ENCODE measurements at regions not wholly inside any gene's neighbourhood (a gene's known extent, or its start where the extent isn't known, plus 50 kb on each side); places are given as distances from the start of the nearest gene placed in this dataset.

- peaks cover 2 to 5% of the 10 kb centered on the region in 2 experiments for H3K9me3 Mint-ChIP-seq
Measured at GRCh38 chr6:166684866-166685265, 57.8 kb upstream of the RPS6KA2 start.

More at GRCh38 chr6:166684866-166685265, 57.8 kb upstream of the RPS6KA2 start:
- Mint-ChIP-seq H3K27ac (no peak overlapping the region), H3K27me3 (ENCODE audit: low read depth) (peaks cover 7% of the 10 kb centered on the region), H3K4me1 (peaks cover 14 to 23% of the 10 kb centered on the region in 2 experiments), H3K4me3 (no peak overlapping the region; a peak in 1 of 5 replicates), H3K36me3 (ENCODE audit: insufficient read depth in 1 of 3, low read depth in 3 of 3) (peaks cover 0 to 4% (median 3%) of the 10 kb centered on the region in 3 experiments; a peak in 3 of 7 replicates)
- no peak overlapping the region for H3K4me2 ChIP-seq (ENCODE audit: insufficient read depth, insufficient read length, low read length)
- no peak overlapping the region for H3K14ac ChIP-seq (ENCODE audit: insufficient read depth, low read length)
- no peak overlapping the region for H4K8ac ChIP-seq (replicated peaks; ENCODE audit: insufficient read length, low read depth, low read length)
- H3K79me1 ChIP-seq (ENCODE audit: insufficient read depth, low read depth, low read length, poor library complexity, severe bottlenecking): no peaks in the 10 kb centered on the region
- no peak overlapping the region for H4K5ac ChIP-seq (ENCODE audit: insufficient read length, low read depth, low read length)
- no peaks in the 10 kb centered on the region for H3K23me2 ChIP-seq (ENCODE audit: insufficient read length, low read depth, low read length, poor library complexity, severe bottlenecking)
- H3K9me3 ChIP-seq (ENCODE audit: control insufficient read depth, low read depth, low read length): no peaks in the 10 kb centered on the region
- no peak overlapping the region for H2AK5ac ChIP-seq (ENCODE audit: insufficient read length, low read length)
- no peak overlapping the region for H3K27ac ChIP-seq (ENCODE audit: insufficient read length, low read depth, low read length)
- H3K79me2 ChIP-seq (ENCODE audit: insufficient read depth, low read length): no peaks in the 10 kb centered on the region
- no peak overlapping the region for H2BK120ac ChIP-seq (ENCODE audit: low read depth, low read length, poor library complexity, severe bottlenecking)
- no peak for DNase-seq
- H2AFZ ChIP-seq (ENCODE audit: low read length): no peak overlapping the region
- no peak overlapping the region for H2BK12ac ChIP-seq (ENCODE audit: insufficient read length, low read depth, low read length)
- H3K4ac ChIP-seq (ENCODE audit: low read depth, low read length): no peak overlapping the region
- no peak overlapping the region for H3K23ac ChIP-seq (ENCODE audit: insufficient read length, low read depth, low read length)
- H3T11ph ChIP-seq (ENCODE audit: low read length): no peak overlapping the region
- H2BK20ac ChIP-seq (ENCODE audit: low read depth, low read length, poor library complexity, severe bottlenecking): no peak overlapping the region
- no peak overlapping the region for H3K18ac ChIP-seq (ENCODE audit: insufficient read length, low read depth, low read length)
- no peak overlapping the region for H2BK5ac ChIP-seq (ENCODE audit: insufficient read length, low read length)
- no peak overlapping the region for H2BK15ac ChIP-seq (ENCODE audit: low read depth, low read length)
- H4K20me1 ChIP-seq (ENCODE audit: control insufficient read depth, insufficient read depth, insufficient read length): no peaks in the 10 kb centered on the region
- H3K4me1 ChIP-seq (ENCODE audit: insufficient read depth, low read length): no peaks in the 10 kb centered on the region
- H3K9ac ChIP-seq (ENCODE audit: extremely low read depth, insufficient read length, low read length): no peak overlapping the region
- WGBS (ENCODE audit: extremely low coverage, insufficient read length, low lambda C conversion rate): no CpG with 5 or more reads among the region's 8 CpGs
- no peaks in the 10 kb centered on the region for H3K27me3 ChIP-seq (ENCODE audit: insufficient read depth, low read length)
- TF ChIP-seq CTCF (conservative IDR thresholded peaks at IDR 0.05): no peak
- H4K91ac ChIP-seq (ENCODE audit: insufficient read length, low read depth, low read length): no peak overlapping the region
- no peak overlapping the region for H3K56ac ChIP-seq (ENCODE audit: insufficient read length, low read depth, low read length)

Measured in H9 (cell line).